AG09309 (cell line): ENCODE measurements at regions not wholly inside any gene's neighbourhood (a gene's known extent, or its start where the extent isn't known, plus 50 kb on each side); places are given as distances from the start of the nearest gene placed in this dataset.

Experiments used
- DNase-seq: peaks from one replicate; pipeline ENCODE4 v3.0.0-alpha.2; 2010; ENCODE audit warnings: low read depth
- H3K4me3 ChIP-seq: 2 replicates; pipeline ENCODE4 v1.5.1; 2011; ENCODE audit warnings: mild to moderate bottlenecking, low read depth, low read length, moderate library complexity; ENCODE audit not compliant: control insufficient read depth
- TF ChIP-seq, protein P1 (sequence below): IDR thresholded peaks from 2 replicates; pipeline ENCODE4 v1.5.1; 2011; ENCODE audit warnings: mild to moderate bottlenecking, low read depth, low read length, inconsistent platforms; ENCODE audit not compliant: insufficient read depth, control insufficient read depth; ENCODE audit errors: missing control alignments

DNA sequence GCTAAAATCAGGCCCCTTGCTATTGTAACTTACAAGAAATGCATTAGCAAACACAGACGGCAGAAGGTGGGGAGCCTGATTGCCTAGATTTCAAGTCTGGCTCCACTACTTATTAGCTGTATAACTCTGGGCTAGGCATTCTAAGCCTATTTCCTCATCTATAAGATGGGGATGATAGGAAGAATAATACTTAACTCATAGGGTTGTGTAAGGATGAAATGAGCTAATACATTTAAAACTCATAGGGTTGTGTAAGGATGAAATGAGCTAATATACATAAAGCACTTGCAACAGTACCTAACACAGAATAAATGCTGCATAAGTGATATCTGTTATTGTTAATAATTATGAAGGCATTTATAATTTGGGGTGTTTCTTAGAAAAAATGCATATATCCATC is 60.1 kb upstream of the DIO2 start:
- no peak for DNase-seq
- TF ChIP-seq, protein P1, sequence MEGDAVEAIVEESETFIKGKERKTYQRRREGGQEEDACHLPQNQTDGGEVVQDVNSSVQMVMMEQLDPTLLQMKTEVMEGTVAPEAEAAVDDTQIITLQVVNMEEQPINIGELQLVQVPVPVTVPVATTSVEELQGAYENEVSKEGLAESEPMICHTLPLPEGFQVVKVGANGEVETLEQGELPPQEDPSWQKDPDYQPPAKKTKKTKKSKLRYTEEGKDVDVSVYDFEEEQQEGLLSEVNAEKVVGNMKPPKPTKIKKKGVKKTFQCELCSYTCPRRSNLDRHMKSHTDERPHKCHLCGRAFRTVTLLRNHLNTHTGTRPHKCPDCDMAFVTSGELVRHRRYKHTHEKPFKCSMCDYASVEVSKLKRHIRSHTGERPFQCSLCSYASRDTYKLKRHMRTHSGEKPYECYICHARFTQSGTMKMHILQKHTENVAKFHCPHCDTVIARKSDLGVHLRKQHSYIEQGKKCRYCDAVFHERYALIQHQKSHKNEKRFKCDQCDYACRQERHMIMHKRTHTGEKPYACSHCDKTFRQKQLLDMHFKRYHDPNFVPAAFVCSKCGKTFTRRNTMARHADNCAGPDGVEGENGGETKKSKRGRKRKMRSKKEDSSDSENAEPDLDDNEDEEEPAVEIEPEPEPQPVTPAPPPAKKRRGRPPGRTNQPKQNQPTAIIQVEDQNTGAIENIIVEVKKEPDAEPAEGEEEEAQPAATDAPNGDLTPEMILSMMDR, result no peak
- H3K4me3 ChIP-seq, result no peak overlapping the region

DNA sequence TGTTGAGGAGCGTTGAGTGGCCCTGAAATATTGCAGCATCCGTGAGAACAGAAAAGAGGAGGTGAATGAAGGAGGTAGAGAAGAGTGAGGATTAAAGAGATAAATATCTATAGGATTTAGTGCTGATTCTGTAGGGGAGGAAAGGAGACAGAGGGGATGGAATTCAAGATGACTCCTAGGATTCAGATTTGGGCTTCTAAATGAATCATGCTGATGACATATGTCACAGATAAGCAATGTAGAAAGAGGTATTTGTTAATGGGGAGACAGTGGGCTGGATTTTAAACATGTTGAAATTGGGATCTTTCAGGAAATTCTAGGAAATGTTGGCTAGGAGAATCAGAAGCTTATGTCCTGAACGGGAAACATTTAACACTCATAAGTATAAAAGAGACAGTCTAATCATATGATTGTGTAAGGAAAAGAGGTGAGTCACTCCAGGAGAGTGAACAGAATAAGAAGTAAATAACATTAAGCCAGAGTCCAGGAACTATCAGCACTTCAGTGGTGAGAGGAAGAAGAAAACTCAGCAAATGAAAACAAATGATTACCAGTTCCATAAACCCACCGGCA is 58.1 kb upstream of the DIO2 start:
- peak; percentile 20 for DNase-seq
- TF ChIP-seq, protein P1, result no peak

DNA sequence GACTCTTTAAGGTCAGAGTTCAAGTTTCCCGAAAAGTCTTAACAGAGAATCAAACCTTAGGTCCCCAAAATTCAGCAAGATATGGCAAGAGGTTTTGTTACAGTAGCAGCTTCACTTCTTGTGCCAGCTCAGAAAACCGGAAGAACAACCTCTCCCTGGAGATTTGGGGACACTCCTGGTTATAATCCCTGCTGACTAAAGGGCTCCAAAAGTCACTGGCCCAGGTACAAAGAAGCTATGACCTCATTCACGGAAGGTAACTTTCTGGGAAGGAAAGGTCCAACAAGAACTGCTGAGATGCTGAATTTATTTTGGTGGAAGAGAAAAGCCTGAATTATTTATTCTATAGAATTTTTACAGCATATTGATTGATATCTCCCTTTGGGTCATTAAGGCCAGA is 55.6 kb upstream of the DIO2 start:
- TF ChIP-seq, protein P1, result no peak
- DNase-seq, result no peak
- no peak overlapping the region for H3K4me3 ChIP-seq

More for the DNA sequence above, 58.1 kb upstream of the DIO2 start:
- H3K4me3 ChIP-seq, result no peak overlapping the region

DNA sequence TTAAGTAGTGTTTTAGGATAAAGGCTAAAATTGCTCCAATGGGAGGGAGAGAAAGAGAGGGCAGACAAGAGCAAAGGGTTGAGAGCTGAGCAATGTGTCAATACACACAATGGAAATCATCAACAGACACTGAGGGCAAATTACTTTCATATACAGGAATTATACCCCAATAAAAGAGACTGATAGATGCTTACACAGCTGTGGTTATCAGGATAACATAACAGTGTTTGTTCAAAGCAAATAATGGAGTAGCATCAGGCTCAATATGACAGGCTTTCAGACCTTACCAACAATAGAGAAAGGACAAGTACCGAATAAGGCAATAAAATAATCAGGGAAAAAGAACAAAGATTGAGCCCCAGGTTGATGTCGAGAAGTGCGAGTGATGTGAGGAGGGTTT is 53.4 kb upstream of the DIO2 start:
- H3K4me3 ChIP-seq, result no peak overlapping the region
- DNase-seq, result no peak
- TF ChIP-seq, protein P1, result no peak
